T-helper 1 cell (primary cell): ENCODE measurements at regions not wholly inside any gene's neighbourhood (a gene's known extent, or its start where the extent isn't known, plus 50 kb on each side); places are given as distances from the start of the nearest gene placed in this dataset.

ENCODE experiments used
- DNase-seq, 5 donors: peaks; one replicate each; pipeline ENCODE4 v3.0.0-alpha.2; 2012 to 2020

DNA sequence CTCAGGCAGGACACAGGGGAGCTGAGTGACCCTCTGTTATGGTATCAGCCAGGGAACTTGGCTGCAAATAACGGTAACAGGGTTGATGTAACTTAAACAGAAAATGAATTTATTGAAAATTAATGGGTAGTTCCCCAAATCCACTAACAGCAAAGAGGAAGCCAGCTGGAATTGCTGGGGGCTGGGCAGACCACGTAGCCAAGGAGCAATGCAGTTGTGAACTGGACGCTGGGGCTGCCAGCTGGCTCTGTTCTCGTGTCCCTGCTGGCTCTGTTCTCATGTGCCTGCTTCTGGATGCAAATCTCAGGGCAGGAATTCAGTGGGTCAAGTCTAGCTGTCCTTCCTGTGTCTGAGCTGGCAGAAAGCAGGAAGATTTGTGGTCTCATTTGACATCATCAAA lies 1383.3 kb upstream of the TMEM132C start:
- no peak for DNase-seq

DNA sequence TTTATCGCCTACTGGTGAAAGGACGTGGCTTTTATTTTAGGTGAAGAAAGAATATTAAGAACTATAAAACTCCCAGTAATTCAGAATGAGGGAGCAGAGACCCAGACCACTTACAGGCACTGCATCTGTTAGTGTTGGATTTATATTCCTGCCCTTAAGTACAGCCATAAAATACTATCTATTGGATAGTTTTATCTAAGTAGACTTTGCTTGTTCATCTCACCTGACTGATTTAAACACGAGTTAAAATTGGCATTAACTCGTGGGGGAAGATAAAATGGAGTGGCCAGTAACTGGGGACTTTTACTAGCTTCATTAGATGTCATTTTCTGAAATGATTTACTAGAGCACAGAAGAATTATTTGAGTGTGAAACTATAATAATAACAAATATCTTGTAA lies 1377.5 kb upstream of the TMEM132C start:
- no peak for DNase-seq

DNA sequence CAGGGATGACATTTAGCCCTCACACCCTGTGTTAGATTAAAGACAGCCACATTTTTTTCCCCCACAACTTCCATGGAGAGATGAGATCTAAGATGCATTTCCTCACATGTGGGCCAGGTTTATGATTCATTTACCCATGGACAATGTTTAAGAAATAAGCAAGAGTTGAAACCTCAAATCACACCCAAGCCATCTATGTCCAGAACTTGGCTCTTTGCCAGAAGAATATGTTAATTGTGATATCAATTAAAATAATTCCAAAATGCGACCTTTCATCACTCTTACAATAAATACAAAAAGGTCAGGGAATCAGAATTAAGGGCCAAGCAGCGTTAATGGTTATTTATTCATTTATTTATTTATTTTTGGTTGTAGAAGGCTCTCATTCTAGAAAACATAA lies 1376.9 kb upstream of the TMEM132C start:
- no peak for DNase-seq

- no peak for DNase-seq
These were observed 1375.2 kb upstream of the TMEM132C start for GRCh38 chr12:126891789-126892188.

GRCh38 chr12:126895951-126896913 lies 1370.7 kb upstream of the TMEM132C start:
- DNase-seq: no peak

DNA sequence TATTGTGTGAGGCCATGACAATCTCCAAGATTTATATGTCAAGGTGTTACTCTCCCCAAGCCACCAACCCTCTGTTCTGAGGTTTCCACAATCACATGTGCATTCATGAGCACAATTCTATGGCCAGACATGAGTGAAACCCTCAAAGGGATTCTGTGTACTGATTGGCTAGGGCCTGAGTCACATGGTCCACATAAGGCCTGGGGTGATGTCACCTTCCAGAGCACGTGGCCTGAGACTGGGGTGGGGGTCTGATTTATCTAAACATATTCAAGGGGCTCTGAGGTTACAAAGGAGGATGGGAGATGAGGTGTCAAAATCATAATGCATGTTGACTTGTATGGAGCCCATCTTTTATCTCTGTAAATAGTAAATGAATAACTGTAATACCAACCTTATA lies 1369.9 kb upstream of the TMEM132C start:
- DNase-seq: no peak

- no peak for DNase-seq
These were observed 1369.2 kb upstream of the TMEM132C start for GRCh38 chr12:126897778-126898177.

DNA sequence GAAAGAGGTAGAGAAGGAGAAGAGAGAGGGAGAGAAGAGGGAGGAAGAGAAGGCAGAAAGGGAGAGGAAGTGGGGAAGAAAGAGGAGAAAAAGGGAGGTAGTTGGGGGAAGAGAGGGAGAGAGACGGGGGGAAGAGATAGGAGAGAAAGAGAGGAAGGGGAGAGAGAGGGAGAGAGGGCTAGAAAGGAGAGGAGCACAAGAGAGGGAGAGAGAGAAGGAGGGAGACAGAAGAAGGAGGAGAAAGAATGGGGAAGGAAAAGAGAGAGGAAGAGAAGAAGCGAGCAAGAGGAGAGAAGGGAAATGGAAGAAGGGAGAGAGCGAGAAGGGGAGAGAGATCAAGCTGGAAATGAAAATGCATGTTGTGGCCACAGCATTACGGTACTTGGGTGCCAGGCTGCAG lies 1368.4 kb upstream of the TMEM132C start:
- DNase-seq: no peak

GRCh38 chr12:126899926-126900792 lies 1366.8 kb upstream of the TMEM132C start:
- no peak for DNase-seq

DNA sequence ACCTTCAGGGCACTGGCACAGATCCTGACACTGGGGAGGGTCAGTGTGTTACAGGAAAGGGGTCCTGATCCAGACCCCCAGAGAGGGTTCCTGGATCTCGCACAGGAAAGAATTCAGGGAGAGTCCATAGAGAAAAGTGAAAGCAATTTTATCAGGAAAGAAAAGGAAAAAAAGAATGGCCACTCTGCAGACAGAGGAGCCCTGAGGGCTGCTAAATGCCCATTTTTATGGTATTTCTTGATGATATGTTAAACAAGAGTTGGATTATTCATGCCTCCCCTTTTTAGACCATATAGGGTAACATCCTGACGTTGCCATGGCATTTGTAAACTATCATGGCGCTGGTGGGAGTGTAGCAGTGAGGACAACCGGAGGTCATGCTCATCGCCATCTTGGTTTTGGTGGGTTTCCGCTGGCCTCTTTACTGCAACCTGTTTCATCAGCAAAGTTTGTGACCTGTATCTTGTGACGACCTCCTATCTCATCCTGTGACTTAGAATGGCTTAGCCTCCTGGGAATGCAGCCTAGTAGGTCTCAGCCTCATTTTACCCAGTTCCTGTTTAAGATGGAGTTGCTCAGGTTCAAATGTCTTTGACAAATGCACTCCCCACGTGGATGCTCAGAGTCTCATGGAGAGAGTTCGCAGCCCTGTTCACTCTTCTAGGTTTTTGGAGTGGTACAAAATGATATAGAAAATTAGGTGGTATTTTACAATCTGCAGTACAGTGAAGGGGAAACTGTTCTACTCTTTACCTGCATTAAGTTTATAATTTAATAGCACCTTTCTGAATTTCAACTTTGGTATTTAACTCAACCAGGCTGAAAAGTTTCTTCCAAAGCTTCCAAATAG lies 1363.7 kb upstream of the TMEM132C start:
- no peak for DNase-seq

DNA sequence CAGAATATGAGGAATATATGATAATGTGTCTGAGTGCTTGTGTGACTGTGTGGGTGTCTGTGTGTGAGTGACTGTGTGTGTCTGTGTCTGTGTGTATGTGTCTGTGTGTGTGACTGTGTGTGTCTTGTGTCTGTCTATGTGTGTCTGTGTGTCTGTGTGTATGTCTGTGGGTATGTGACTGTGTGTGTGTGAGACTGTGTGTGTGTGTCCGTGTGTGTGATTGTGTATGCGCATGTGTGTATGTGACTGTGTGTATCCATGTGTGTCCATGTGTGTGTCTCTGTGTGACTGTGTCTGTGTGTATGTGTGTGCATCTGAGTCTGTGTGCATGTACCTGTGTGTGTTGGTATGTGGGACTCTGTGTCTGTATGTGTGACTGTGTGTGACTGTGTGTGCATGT lies 1361.2 kb upstream of the TMEM132C start:
- no peak for DNase-seq

- DNase-seq: peak in 1 of 5 donors; percentile 14
These were observed 1358.8 kb upstream of the TMEM132C start for GRCh38 chr12:126907900-126908764.

- DNase-seq: no peak
These were observed 1358.2 kb upstream of the TMEM132C start for GRCh38 chr12:126908765-126909142.

DNA sequence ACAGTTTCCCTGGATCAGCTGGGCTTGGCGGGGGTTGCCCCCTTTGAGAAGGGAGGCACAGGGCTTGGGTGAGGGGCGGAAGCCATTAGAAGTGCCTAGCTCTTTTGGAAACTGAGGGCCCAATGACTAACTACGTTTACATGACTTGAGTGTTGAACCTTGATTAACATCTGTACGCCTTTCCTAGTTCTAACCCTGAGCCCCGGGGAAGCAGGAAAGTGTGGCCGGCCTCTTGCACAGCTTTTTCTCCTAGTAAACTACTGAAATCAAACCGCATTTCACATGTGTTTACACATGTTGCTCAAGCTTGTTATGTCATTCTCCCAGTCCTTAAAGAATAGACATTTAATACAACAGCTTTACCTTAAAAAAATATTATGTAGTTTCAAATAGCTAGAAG lies 1356.4 kb upstream of the TMEM132C start:
- no peak for DNase-seq

DNA sequence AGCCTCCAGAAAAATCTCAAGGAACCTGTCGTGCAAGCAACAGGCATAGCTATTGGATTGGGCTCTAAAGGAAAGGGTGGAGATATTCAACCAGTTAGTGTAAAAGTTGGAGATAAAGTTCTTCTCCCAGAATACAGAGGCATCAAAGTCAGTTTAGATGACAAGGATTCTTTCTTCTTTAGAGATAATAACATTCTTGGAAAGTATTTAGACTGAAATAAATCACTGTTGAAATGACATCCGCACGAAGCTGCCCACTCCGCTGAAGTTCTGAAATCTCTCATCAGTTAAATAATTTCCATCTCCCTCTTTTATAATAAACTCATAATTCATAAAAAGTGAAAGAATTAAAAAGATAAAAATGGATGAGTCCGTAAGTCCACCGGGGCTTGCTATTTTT lies 1354.9 kb upstream of the TMEM132C start:
- no peak for DNase-seq

DNA sequence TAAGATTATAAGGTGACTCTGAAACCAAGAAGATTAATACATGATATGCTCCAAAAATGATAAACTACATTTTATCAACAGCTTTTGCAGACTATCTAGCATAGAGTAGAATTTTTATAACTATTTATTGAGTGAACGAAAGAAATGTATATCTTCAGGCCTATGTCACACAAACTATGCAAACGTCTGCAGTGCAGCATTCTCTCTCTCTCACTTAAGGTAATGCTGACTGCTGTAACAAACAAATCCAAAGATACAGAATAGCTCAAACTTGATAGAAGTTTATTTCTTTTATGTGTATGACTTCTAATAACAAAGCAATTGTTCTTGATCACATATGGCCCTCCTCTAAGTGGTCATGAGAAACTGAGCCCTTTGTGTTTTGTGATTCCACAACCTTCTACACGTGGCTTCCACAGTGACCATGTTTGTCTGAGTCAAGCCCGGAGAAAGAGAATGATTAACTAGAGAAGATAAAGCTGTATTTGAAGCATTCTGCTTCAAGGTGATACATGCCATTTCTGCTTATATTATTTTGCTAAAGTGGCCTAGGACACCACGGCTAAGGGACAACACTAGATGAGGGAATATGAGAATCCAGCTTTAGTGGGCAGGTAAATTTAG lies 1352.7 kb upstream of the TMEM132C start:
- DNase-seq: no peak

GRCh38 chr12:126915309-126915708 lies 1351.7 kb upstream of the TMEM132C start:
- no peak for DNase-seq

DNA sequence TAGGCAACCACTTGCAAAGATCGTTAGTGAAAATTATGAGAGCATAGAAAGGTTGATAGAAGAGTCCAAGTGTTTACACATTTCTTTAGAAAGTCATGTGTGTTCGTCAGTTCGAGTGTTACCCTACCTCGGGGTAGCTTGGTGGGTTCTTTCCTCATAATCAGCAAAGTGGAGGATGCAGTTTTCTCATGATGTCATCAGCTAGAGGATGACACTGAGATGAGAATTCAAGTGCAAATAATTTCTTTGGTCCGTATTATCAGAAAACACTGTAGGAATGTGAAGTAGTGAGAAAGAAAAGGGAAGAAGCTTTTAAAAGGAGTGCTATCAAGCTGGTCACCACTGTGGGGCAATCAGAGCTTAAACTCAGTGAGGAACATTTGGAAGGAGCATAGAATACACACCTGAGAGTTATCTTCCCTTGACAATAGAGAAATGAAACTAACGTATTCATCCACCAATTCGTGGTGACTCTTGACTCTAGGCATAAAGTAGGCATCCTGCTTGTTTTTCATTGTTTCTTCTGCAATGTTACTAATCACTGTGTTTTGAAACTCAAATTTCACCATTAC lies 1340.9 kb upstream of the TMEM132C start:
- DNase-seq: no peak

GRCh38 chr12:126930234-126930633 lies 1336.7 kb upstream of the TMEM132C start:
- DNase-seq: no peak

DNA sequence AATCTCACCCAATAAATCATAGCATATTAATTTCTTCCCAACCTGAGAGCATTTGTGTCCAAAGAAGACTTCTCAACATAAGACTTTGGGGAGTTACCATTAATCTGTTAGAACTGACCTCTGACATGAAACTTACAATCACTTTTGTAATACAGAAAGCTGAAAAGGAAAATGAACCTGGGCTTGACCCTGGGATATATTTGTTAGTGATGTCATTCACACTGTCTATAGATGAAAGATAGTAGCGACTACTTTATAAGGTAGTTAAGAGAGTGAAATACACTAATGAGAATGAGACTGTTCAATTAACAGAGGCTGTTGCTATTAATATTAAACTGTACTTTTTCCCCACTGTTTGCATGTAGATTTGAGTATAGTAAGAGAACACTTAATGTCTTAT lies 1334.8 kb upstream of the TMEM132C start:
- no peak for DNase-seq

DNA sequence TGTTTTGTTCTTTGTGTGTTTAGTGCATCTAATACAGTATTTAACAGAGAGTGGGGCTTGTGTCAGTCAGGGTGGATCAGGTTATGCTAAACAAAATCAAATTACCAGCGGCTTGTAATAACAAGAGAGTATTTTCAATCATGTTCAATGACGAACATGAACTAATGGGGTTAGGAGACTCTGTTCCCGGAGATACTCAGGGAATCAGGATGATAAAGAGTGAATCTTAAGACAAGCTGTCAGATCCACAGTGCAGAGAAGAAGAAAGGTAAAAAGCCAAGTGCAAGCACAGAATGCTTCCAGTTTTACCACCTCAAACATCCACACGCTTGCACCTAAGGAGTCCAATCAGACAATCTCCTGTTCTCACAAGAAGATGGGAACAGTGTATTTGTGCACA lies 1331.5 kb upstream of the TMEM132C start:
- no peak for DNase-seq
